Stimulated activated CD4-positive, alpha-beta T cell treated with anti-CD3 and anti-CD28 coated beads, Interleukin-4, amount 100 ng/mL, for 48 hours (primary cell): ENCODE measurements at regions not wholly inside any gene's neighbourhood (a gene's known extent, or its start where the extent isn't known, plus 50 kb on each side); places are given as distances from the start of the nearest gene placed in this dataset.

Experiments used
- DNase-seq, 2 donors: peaks; one replicate each; pipeline ENCODE4 v3.0.0-alpha.2; 2020; ENCODE audit warnings: low read depth in 2 of 2

DNA sequence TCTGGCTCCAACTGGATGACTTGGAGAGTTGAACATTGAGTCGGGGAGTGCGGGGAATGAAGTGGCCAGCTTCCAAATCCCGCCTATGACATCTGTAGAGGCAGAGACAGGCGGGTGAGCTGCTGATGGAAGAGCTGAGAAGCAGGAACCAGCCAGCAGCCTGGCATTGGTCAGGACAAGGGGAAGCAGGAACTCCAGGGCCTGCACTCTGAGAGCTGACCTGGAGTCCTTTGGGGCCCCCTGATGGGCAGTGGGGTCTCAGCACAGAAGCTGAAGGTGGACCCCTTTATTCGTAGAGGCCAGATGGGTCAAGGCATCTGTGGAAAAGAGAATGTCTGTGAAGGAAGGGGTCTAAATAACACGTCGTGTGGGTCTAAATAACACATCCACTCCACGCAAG, 57.0 kb downstream of the SEC61G start:
- no peak for DNase-seq

- DNase-seq, result no peak
Observed at GRCh38 chr7:54699715-54700114, 59.3 kb downstream of the SEC61G start.

DNA sequence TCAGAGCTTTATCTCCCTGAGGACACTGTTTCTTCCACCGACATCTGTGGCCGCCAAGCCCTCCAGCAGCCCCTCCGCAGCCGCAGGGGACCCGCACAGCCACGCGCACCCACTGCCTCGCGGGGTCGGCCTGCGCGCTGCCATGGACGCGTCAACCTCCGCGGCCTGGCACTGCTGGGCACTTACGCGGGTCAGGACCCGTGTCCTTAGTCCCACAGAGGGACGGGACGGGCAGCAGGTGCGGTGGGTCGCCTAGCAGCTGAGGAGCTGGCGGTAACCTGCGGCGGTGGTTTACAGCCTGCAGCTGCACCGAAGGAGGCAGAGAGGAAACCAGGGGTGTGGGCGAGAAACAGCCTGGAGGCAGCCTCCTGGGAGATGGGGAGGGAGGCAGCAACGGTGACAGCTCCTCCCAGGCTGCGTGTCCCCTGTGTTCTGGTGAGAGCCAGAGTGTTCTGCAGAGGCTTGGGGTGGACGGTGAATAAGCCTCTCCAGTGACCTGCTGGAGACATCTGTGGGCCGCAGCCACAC, 61.3 kb downstream of the SEC61G start:
- DNase-seq, result no peak

- no peak for DNase-seq
Observed at GRCh38 chr7:54690892-54691291, 68.1 kb downstream of the SEC61G start.

DNA sequence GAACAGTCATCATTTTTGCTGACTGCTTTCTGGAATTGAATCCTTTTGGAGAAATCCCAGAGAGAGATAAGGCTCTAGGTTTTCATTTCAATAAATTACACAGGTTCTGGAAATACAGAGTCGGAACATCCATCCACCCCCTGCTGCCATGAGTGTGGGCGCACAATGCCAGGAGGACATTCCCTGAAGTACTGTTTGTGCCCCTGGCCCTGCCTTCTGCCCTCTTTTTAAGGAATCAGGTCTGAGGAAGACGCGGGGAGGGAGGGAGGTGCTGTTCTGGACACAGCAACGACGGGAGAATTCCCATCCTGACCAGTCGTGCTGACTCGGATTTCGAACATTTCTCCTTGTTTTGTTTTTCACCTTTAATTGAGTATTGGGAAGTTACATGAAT, 69.0 kb downstream of the SEC61G start:
- no peak for DNase-seq

DNA sequence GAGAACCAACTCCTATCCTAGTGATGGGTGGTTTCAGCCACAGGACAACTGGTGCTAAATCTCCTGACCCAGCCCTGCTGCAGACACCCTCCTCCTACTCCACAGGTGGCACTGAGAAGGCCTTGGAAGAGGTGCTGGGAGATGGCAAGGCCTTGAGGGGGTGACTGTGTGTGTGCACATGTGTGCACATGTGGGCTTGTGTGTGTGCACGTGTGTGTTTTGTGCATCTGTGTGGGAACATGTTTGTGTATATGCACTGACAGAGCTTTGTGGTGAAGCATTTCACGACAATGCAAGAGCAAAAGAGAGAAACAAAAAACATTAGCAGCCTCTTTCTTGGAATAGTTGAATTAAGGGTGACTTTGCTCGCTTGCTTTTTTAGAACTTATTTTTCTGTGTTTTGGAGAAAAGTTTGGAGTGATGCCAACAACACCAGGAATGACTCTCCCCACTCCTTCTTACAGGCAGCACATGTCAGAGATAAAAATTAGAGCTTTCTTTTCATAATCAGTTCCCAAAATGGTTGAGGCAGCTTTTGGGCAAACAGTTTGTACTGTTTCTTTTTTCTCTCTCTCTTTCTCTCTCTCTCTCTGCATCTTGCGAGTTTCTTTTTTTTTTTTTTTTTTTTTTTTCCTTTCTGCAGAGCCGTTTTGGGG, 69.5 kb downstream of the SEC61G start:
- no peak for DNase-seq

GRCh38 chr7:54687462-54688212, 71.4 kb downstream of the SEC61G start:
- DNase-seq, result no peak

DNA sequence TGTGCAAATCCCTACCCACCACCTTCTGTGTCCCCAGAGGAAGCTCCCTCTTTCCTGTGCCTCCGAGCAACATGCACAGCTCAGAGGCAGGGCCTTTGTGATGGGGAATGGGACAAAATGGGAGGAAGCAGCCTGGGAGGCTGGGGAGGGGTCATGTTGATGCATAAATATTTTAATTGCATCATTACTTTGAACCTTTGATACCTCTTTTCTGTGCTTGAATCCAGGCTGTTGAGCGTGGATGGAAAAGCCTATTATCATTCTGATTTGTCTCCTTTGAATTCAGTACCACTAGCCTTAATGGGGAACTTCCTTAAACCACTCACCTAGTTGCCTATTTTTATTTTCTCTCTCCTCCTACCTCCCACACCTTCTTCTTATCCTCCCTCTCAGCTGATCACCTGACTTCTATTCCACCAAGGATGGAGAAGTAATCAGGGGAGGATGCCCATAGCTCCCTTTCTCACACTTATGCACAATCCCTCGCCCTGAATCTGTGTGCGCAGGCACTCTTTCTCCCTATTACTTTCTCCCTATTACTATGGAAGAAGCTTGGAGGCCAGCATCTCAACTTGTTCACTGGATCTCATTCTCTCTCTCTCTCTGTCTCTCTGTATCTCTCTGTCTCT, 78.5 kb downstream of the SEC61G start:
- no peak for DNase-seq

GRCh38 chr7:54679490-54679817, 79.6 kb downstream of the SEC61G start:
- no peak for DNase-seq

DNA sequence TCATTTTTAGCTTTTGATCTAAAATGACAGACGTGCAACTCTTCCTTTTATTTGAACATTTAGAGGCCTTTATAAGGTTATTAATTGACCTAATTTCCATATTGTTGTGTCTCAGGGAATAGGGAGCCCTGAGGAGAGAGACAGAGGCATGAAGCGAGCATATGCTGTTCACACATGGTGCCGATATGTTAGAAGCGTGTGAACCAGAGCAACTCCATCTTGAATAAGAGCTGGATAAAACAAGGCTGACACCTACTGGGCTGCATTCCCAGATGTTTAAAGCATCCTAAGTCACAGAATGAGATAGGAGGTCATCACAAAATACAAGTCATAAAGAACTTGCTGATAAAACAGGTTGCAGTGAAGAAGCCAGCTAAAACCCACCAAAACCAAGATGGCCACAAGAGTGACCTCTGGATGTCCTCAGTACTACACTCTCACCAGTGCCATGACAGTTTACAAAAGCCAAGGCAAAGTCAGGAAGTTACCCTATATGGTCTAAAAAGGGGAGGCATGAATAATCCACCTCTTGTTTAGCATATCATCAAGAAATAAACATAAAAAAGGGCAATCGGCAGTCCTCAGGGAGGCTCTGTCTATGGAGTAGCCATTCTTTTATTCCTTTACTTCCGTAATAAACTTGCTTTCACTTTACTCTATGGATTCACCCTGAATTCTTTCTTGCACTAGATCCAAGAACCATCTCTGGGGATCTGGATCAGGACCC, 80.1 kb downstream of the SEC61G start:
- DNase-seq, result no peak

GRCh38 chr7:54674891-54675290, 84.1 kb downstream of the SEC61G start:
- DNase-seq, result no peak

- no peak for DNase-seq
Observed at GRCh38 chr7:54672519-54672918, 86.5 kb downstream of the SEC61G start.

GRCh38 chr7:54664235-54665228, 94.5 kb downstream of the SEC61G start:
- DNase-seq, result peak in 1 of 2 donors; percentile 12

- no peak for DNase-seq
Observed at GRCh38 chr7:54663603-54664234, 95.3 kb downstream of the SEC61G start.

- no peak for DNase-seq
Observed at GRCh38 chr7:54663186-54663585, 95.8 kb downstream of the SEC61G start.

- DNase-seq, result no peak
Observed at GRCh38 chr7:54662701-54663100, 96.3 kb downstream of the SEC61G start.

- no peak for DNase-seq
Observed at GRCh38 chr7:54653905-54654304, 105.1 kb downstream of the SEC61G start.

GRCh38 chr7:54643064-54643463, 100.9 kb downstream of the VSTM2A start:
- DNase-seq, result no peak

DNA sequence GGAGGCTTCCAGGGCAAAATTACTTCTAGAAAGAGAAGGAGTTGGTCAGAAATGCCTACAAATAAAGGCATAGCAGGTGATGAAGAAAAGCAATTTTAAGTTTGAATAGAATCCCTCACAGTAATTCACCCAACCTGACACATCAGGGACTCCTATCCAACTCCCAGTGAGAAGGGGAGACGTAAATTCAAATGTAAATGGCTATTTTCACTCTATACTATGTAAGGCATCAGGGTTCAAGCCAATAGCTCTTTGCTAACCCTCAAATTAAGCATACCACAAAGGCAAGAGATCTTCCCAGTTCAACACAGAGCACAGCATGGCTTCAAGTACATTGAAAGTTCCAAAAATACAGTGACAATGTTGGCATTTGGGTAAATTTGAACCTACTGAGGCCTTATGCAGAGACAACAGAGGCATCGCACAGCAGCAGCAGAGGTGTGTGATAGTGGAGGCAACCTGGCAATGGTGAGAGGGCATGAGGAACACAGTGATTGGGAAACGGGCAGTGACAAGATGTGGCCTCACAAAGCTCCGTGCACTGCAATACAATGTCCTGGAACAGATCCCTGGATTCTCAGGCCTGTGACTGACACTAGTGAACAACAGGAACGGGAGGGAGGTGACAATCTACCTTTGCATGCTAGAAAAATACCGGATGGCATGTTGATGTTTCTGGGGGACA, 95.7 kb downstream of the VSTM2A start:
- DNase-seq, result no peak

GRCh38 chr7:54632696-54633095, 90.5 kb downstream of the VSTM2A start:
- no peak for DNase-seq
